IMR-90 (cell line): ENCODE measurements at regions not wholly inside any gene's neighbourhood (a gene's known extent, or its start where the extent isn't known, plus 50 kb on each side); places are given as distances from the start of the nearest gene placed in this dataset.

ENCODE experiments used
- ATAC-seq: fragments of 200-7000 bp; cut with Tn5 transposase; 2 replicates; pipeline ENCODE4 v1.9.1; 2020; ENCODE audit warnings: low read depth, mild to moderate bottlenecking, moderate library complexity
- BruUV-seq: library from RNA; stranded (reverse); fragments of 400-500 nt; replicated peaks from 2 replicates; lab custom pipeline; 2021; lab: Mats Ljungman, UMichigan
- CTCF ChIA-PET: fragments of 300-600 bp; formaldehyde crosslinking; extraction: SDS; loops from one replicate; lab custom pipeline; 2021; ENCODE audit warnings: antibody characterized with exemption; lab: Yijun Ruan, JAX
- POLR2A ChIA-PET: fragments of 300-600 bp; sonication (Branson Sonifier 250); formaldehyde crosslinking; loops from one replicate; lab custom pipeline; 2022; ENCODE audit warnings: antibody characterized with exemption; ENCODE audit not compliant: unreplicated experiment; lab: Charles Lee
- DNase-seq: peaks from one replicate; pipeline ENCODE4 v3.0.0; 2013
- H2AFZ ChIP-seq: replicated peaks from 2 replicates; pipeline ENCODE3; 2013; ENCODE audit warnings: low read length, mild to moderate bottlenecking; ENCODE audit not compliant: poor library complexity
- H2AK5ac ChIP-seq: 2 replicates; pipeline ENCODE4 v1.6.1; 2013; ENCODE audit warnings: low read depth, low read length, inconsistent platforms
- H2AK9ac ChIP-seq: replicated peaks from 2 replicates; pipeline ENCODE3; 2013; ENCODE audit warnings: mild to moderate bottlenecking, low read depth, low read length, moderate library complexity; ENCODE audit not compliant: poor library complexity
- H2BK120ac ChIP-seq: 2 replicates; pipeline ENCODE4 v1.6.1; 2013; ENCODE audit warnings: low read depth, low read length, inconsistent platforms
- H2BK15ac ChIP-seq: 3 replicates; pipeline ENCODE4 v1.6.1; 2013; ENCODE audit warnings: low read depth, low read length, inconsistent platforms
- H2BK20ac ChIP-seq: 2 replicates; pipeline ENCODE4 v1.6.1; 2013; ENCODE audit warnings: low read depth, mild to moderate bottlenecking, inconsistent platforms, low read length, moderate library complexity
- H2BK5ac ChIP-seq: 2 replicates; pipeline ENCODE4 v1.6.1; 2013; ENCODE audit warnings: mild to moderate bottlenecking, low read depth, low read length, inconsistent platforms; ENCODE audit not compliant: poor library complexity, severe bottlenecking
- H3K14ac ChIP-seq: replicated peaks from 2 replicates; pipeline ENCODE4 v1.6.1; 2013; ENCODE audit warnings: low read depth, low read length, inconsistent platforms
- H3K18ac ChIP-seq: 2 replicates; pipeline ENCODE4 v1.6.1; 2013; ENCODE audit warnings: low read depth, low read length, control low read depth
- H3K23ac ChIP-seq: 2 replicates; pipeline ENCODE4 v1.6.1; 2013; ENCODE audit warnings: low read depth, low read length, inconsistent platforms
- H3K27ac ChIP-seq: 2 replicates; pipeline ENCODE4 v1.5.1; 2013; ENCODE audit warnings: mild to moderate bottlenecking, control low read depth, low read length; ENCODE audit not compliant: insufficient read depth
- H3K27me3 ChIP-seq: 2 replicates; pipeline ENCODE4 v1.6.1; 2013; ENCODE audit warnings: low read length; ENCODE audit not compliant: control insufficient read depth, insufficient read depth
- H3K36me3 ChIP-seq: 2 replicates; pipeline ENCODE4 v1.6.1; 2013; ENCODE audit warnings: low read length, mixed read lengths; ENCODE audit not compliant: control insufficient read depth, insufficient read depth
- H3K4ac ChIP-seq: 2 replicates; pipeline ENCODE4 v1.6.1; 2013; ENCODE audit warnings: low read depth, low read length, inconsistent platforms
- H3K4me1 ChIP-seq: 2 replicates; pipeline ENCODE4 v1.6.1; 2013; ENCODE audit warnings: low read length, mixed read lengths; ENCODE audit not compliant: control insufficient read depth, insufficient read depth
- H3K4me2 ChIP-seq: 2 replicates; pipeline ENCODE4 v1.6.1; 2013; ENCODE audit warnings: low read depth, mild to moderate bottlenecking, control low read depth, low read length, moderate library complexity
- H3K4me3 ChIP-seq: 2 replicates; pipeline ENCODE4 v1.5.1; 2013; ENCODE audit warnings: low read depth, mild to moderate bottlenecking, control low read depth, low read length, moderate library complexity; ENCODE audit not compliant: insufficient read depth
- H3K56ac ChIP-seq: 2 replicates; pipeline ENCODE4 v1.6.1; 2013; ENCODE audit warnings: low read length, inconsistent platforms; ENCODE audit not compliant: insufficient read depth; ENCODE audit errors: extremely low read depth
- H3K79me1 ChIP-seq, 2 experiments: 2 replicates each; pipeline ENCODE4 v1.6.1; 2013; ENCODE audit warnings: low read length in 2 of 2, inconsistent platforms in 1 of 2, low read depth in 1 of 2
- H3K9ac ChIP-seq: 2 replicates; pipeline ENCODE4 v1.6.1; 2013; ENCODE audit warnings: low read depth, low read length, control low read depth
- H3K9me1 ChIP-seq: 2 replicates; pipeline ENCODE4 v1.6.1; 2013; ENCODE audit warnings: low read length, inconsistent platforms; ENCODE audit not compliant: insufficient read depth
- H3K9me3 ChIP-seq: 2 replicates; pipeline ENCODE4 v1.6.1; 2013; ENCODE audit warnings: low read length; ENCODE audit not compliant: control insufficient read depth, insufficient read depth
- H4K20me1 ChIP-seq: 2 replicates; pipeline ENCODE4 v1.6.1; 2013; ENCODE audit warnings: low read length, inconsistent platforms; ENCODE audit not compliant: insufficient read depth
- H4K5ac ChIP-seq: 2 replicates; pipeline ENCODE4 v1.6.1; 2013; ENCODE audit warnings: mild to moderate bottlenecking, low read depth, low read length, control low read depth
- H4K8ac ChIP-seq, 2 experiments: 2 replicates each; pipeline ENCODE4 v1.6.1; 2013; ENCODE audit warnings: low read depth in 2 of 2, low read length in 2 of 2, control low read depth in 1 of 2, inconsistent platforms in 1 of 2
- H4K91ac ChIP-seq: 2 replicates; pipeline ENCODE4 v1.6.1; 2013; ENCODE audit warnings: low read depth, low read length, inconsistent platforms; ENCODE audit not compliant: insufficient read depth
- CHD1 ChIP-seq: IDR thresholded peaks from 2 replicates; pipeline ENCODE4 v1.6.1; 2012; ENCODE audit warnings: low read depth, low read length, improper control_type of control experiment
- ELK1 ChIP-seq: fragments of 150-350 bp; IDR thresholded peaks from 2 replicates; pipeline ENCODE4 v1.6.1; 2016; ENCODE audit warnings: low read depth, mild to moderate bottlenecking, low read length, moderate library complexity, borderline replicate concordance
- FOS ChIP-seq: fragments of 150-350 bp; IDR thresholded peaks from 2 replicates; pipeline ENCODE4 v1.6.1; 2016; ENCODE audit warnings: low read depth, low read length
- NFE2L2 ChIP-seq: fragments of 150-350 bp; IDR thresholded peaks from 2 replicates; pipeline ENCODE4 v1.6.1; 2016; ENCODE audit warnings: low read depth, mild to moderate bottlenecking, low read length
- RAD21 ChIP-seq: IDR thresholded peaks from 2 replicates; pipeline ENCODE4 v1.6.1; 2012; ENCODE audit warnings: low read length, improper control_type of control experiment
- WGBS, 2 experiments: methylation state at CpG; one replicate each; pipeline versions ENCODE4 v1.1.5 to v1.1.7; 2013; ENCODE audit warnings: missing lambda C conversion rate in 2 of 2; ENCODE audit not compliant: insufficient read length in 1 of 2; ENCODE audit errors: extremely low coverage in 2 of 2; 5-methylcytosine and 5-hydroxymethylcytosine counted together
- dilution Hi-C: fragments of 300-500 bp; cut with HindIII; formaldehyde crosslinking; loops from one replicate; pipeline ENCODE4 v1.14.3; 2018; ENCODE audit warnings: low sequenced_read_pairs; ENCODE audit not compliant: unreplicated experiment
- in situ Hi-C: fragments of 300-500 bp; cut with MboI; formaldehyde crosslinking; loops from 3 replicates; pipeline ENCODE4 v1.14.3; 2019; ENCODE audit warnings: low sequenced_read_pairs, inconsistent platforms, mixed read lengths
- intact Hi-C: fragments of 100-400 bp; cut with micrococcal nuclease; formaldehyde crosslinking; loops from 2 replicates; pipeline ENCODE4 v1.10.0; 2022

- ATAC-seq (no peak), DNase-seq (no peak)
- in situ Hi-C loops: no loop called here
- H2BK20ac ChIP-seq: no peak overlapping the region
- no peak overlapping the region for H2AK5ac ChIP-seq
- no peak overlapping the region for H3K14ac ChIP-seq
- dilution Hi-C loops: no loop called here
- H3K56ac ChIP-seq: no peak overlapping the region
- no peak overlapping the region for H2BK5ac ChIP-seq
- peaks cover 5% of the 10 kb centered on the region; the same call in 1 of the 2 replicates for H3K9me1 ChIP-seq
- H3K4me2 ChIP-seq: no peak overlapping the region
- H2BK15ac ChIP-seq: no peak overlapping the region
- WGBS, 2 experiments: no CpG with 5 or more reads among the region's 5 CpGs
- H4K8ac ChIP-seq: no peak overlapping the region
- no TSS peak for BruUV-seq
- H3K4me3 ChIP-seq: no peak overlapping the region
- no peak overlapping the region for H3K18ac ChIP-seq
- intact Hi-C loops: no loop called here
- ChIA-PET CTCF (interaction anchor here (0.5 to 0.7 kb wide), 2 partner anchors 12 to 560 kb away, joined by 3 to 5 read pairs; no protein-coding TSS in a partner anchor), POLR2A (no interaction called here)
- TF ChIP-seq ELK1: no peak
- no peak for TF ChIP-seq CHD1
- TF ChIP-seq RAD21: no peak
- TF ChIP-seq NFE2L2: no peak
- TF ChIP-seq FOS: no peak
- H4K20me1 ChIP-seq: no peaks in the 10 kb centered on the region
- H4K5ac ChIP-seq: no peak overlapping the region
- no peak overlapping the region for H4K91ac ChIP-seq
- H3K9me3 ChIP-seq: no peaks in the 10 kb centered on the region
- no peaks in the 10 kb centered on the region for H3K36me3 ChIP-seq
- H2AFZ ChIP-seq: no peak overlapping the region
- no peak overlapping the region for H2AK9ac ChIP-seq
- no peak overlapping the region for H3K4ac ChIP-seq
- H3K23ac ChIP-seq: no peak overlapping the region
- H3K27ac ChIP-seq: no peak overlapping the region
- H3K27me3 ChIP-seq: no peaks in the 10 kb centered on the region
- no peak overlapping the region for H2BK120ac ChIP-seq
- H3K4me1 ChIP-seq: peaks cover 14% of the 10 kb centered on the region
- no peak overlapping the region for H3K9ac ChIP-seq
- no peaks in the 10 kb centered on the region for H3K79me1 ChIP-seq
Measured at GRCh38 chr13:28588296-28588695, 70.6 kb upstream of the POMP start.
